ENCODE measurements at regions not wholly inside any gene's neighbourhood (a gene's known extent, or its start where the extent isn't known, plus 50 kb on each side); places are given as distances from the start of the nearest gene placed in this dataset.
A peak's percentile ranks its signal among the peaks of the same experiment; 100 is the strongest.

GRCh38 chr11:69985641-69986439 lies 92.3 kb upstream of the ANO1 start:
- ATAC-seq (peak; percentile 71), DNase-seq (ENCODE audit: low spot score) (peak; percentile 74)

DNA sequence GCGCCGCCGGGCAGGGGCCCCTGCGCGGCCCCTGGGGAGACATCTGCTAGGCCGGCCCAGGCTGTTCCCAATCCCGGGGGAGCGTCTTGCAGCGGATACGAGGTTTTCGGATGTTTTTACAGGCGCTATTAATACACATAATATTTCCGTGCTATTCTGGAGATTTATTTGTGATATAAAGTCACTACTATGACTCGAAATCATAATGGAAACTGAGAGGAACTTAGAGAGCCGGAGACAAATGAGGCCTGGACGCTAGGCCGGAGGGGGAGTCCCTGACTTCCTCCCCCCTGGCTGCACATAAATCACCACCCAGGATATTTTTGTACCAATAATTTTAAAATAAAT lies 91.7 kb upstream of the ANO1 start:
- ATAC-seq: no peak
- DNase-seq (ENCODE audit: low spot score): no peak

DNA sequence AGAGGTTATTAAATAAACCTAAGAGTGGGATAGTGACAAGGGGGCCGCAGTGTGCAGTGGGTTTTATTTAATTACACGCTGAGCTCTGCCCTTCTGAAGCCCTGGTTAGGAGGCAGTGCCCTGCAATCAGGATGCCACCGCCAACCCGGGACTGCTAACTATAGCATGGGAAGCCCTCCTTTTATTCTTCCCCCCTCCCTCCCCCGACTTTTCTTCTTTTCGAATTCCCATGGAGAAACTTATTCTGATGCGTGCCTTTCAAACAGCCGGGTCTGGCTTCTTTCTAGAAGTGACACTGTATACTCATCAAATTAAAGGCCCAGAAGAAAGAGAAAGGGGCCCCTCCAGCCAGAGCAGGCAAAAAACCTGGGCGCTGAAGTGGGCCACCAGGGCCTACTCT lies 91.3 kb upstream of the ANO1 start:
- DNase-seq (ENCODE audit: low spot score): no peak

GRCh38 chr11:69992026-69992425 lies 86.1 kb upstream of the ANO1 start:
- no peak for DNase-seq (ENCODE audit: low spot score)
- ATAC-seq: no peak

More for the DNA sequence above, 91.3 kb upstream of the ANO1 start:
- no peak for ATAC-seq

DNA sequence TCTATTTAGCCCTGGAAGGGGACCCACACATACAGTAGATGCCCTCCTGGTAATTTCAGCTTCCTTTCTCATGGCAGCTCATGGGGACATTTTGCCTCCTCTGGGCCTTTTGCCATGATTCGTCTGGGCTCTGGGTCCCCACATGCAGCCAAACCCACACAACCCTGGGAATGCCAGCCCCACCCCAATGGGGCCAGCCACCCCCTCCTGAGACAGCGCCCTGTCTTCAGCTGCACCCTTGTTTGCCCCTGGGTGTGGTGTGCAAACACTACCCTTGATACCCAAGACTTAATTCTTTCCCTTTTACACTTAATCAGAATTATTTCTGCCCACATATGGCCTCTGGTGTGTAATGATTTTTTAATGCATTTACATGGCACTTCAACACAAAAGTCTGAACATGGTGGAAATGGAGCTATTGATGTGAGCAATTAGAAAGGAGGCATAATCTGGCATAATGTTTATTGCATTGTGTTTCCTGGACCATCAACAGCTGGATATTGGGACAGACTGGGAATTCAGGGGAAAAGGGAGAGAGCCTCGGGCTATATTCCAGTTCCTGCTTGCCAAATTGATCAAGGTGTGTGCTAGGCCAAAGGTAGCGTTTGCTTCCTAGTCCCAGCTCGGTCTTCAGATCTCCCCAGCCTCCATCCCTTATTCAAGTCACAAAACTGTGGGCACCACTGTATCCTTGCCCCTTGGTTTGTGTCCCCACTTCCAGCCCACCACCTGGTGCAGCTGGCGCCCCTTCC lies 85.0 kb upstream of the ANO1 start:
- DNase-seq (ENCODE audit: low spot score): no peak
- ATAC-seq: peak; percentile 82

GRCh38 chr11:69994810-69995209 lies 83.3 kb upstream of the ANO1 start:
- ATAC-seq (no peak), DNase-seq (ENCODE audit: low spot score) (no peak)

DNA sequence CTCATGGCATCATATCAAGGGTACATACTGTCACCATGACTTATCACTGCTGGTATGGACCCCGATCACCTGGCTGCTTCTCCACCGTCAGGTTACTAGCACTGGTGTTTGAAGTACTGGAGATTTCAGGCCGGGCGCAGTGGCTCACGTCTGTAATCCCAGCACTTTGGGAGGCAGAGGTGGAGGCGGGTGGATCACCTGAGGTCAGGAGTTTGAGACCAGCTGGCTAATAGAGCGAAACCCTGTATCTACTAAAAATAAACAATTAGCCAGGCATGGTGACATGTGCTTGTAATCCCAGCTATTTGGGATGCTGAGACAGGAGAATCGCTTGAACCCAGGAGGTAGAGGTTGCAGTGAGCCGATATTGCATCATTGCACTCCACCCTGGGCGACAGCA lies 82.4 kb upstream of the ANO1 start:
- no peak for ATAC-seq
- no peak for DNase-seq (ENCODE audit: low spot score)

DNA sequence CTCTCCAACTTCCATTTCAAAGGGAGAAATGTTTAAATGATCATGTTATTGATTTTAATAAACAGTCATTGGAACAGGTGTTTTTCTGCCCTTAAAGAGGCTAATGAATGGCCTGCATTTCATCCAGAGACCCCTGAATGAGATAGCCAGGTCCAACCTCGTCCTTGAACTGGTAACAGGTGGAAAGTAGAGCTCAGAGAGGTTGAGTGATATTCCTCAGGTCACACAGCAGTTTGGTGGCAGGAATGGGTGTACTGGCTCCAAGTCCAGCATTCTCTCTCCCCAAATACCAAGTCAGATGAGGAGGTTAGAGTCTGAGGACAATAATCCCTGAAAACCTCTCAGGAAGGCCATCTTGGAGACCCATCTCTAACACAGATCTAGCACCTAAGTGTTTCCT lies 81.7 kb upstream of the ANO1 start:
- DNase-seq (ENCODE audit: low spot score) (no peak), ATAC-seq (no peak)

DNA sequence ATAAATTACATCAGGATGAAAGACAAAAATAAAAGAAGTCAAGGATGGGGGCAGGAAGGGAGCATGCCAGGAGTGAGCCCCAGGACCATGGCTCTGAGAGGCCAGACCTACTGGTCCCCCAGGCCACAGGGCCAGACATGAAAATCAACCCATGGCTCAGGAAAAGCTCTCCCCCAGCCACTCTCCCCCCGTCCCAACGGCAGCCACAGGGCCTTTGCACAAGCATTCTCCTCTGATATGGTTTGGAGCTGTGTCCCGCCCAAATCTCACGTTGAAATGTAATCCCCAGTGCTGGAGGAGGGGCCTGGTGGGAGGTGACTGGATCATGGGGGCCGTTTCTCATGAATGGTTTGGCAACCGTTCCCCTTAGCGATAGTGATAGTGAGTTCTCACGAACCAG lies 80.8 kb upstream of the ANO1 start:
- no peak for DNase-seq (ENCODE audit: low spot score)

DNA sequence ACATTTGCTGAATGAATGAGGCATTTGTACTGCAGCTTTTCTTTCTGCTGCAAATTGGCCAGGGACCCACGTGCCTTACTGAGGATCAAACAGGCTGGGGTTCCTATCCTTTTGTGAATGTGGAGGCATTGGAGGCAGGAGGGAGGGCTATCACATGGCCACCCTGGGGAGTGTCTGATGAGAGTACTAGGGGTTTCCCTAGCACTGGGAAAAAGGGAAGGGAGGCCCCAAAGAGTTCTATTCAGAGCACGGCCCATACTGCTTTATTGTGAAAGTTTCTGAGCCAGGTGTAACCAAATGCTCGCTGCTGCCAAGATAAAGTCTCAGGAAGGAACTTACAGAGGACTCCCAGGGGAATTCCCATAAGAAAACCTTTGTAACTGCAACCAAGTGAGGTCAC lies 78.4 kb upstream of the ANO1 start:
- ATAC-seq: peak; percentile 42
- DNase-seq (ENCODE audit: low spot score): no peak

More for the DNA sequence above, 80.8 kb upstream of the ANO1 start:
- ATAC-seq: no peak

GRCh38 chr11:70000228-70000627 lies 77.9 kb upstream of the ANO1 start:
- ATAC-seq (no peak), DNase-seq (ENCODE audit: low spot score) (no peak)

GRCh38 chr11:70001246-70001645 lies 76.9 kb upstream of the ANO1 start:
- DNase-seq (ENCODE audit: low spot score) (no peak), ATAC-seq (no peak)

DNA sequence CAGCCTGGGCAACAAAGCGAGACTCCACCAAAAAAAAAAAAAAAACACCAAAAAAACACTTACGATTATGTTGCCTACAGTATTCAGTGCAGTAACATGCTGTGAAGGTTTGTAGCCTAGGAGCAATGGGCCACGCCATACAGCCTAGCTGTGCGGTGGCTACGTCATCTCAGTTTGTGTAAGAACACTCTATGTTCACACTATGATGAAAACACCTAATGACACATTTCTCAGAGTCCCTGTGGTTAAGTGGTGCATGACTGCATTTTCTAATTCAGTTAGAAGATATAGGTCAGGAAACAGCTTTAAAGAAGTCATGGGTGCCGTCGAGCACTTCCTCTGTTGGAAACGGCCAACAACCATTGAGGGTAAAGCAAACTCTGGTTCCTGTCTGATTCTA lies 75.7 kb upstream of the ANO1 start:
- ATAC-seq (no peak), DNase-seq (ENCODE audit: low spot score) (no peak)

- ATAC-seq (no peak), DNase-seq (ENCODE audit: low spot score) (no peak)
These were observed 72.9 kb upstream of the ANO1 start for GRCh38 chr11:70005107-70005818.

GRCh38 chr11:70007796-70008195 lies 70.3 kb upstream of the ANO1 start:
- DNase-seq (ENCODE audit: low spot score) (no peak), ATAC-seq (no peak)

DNA sequence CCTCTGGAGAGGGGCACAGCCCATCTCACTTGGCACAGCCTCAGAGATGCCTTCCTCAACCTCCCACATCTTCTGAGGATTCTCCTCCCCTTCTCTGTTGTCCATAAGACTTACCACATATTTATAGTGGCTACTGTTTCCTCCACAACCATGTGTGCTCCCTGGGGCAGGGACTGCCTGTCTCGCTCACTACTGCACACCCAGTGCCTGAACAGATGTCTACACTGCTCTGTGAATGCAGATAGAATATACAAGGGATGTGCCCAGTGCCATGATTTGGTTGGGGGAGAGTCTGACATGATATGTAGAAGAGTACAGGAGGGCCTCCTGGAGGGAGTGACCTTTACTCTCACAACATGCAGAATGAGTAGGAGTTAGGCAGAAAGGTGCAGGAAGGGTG lies 67.3 kb upstream of the ANO1 start:
- DNase-seq (ENCODE audit: low spot score) (no peak), ATAC-seq (no peak)

- DNase-seq (ENCODE audit: low spot score) (no peak), ATAC-seq (no peak)
These were observed 65.9 kb upstream of the ANO1 start for GRCh38 chr11:70012134-70012733.

- DNase-seq (ENCODE audit: low spot score) (no peak), ATAC-seq (no peak)
These were observed 63.8 kb upstream of the ANO1 start for GRCh38 chr11:70014291-70014690.

GRCh38 chr11:70016666-70017367 lies 61.3 kb upstream of the ANO1 start:
- no peak for DNase-seq (ENCODE audit: low spot score)
- ATAC-seq: no peak

- ATAC-seq (no peak), DNase-seq (ENCODE audit: low spot score) (no peak)
These were observed 59.3 kb upstream of the ANO1 start for GRCh38 chr11:70018816-70019215.

DNA sequence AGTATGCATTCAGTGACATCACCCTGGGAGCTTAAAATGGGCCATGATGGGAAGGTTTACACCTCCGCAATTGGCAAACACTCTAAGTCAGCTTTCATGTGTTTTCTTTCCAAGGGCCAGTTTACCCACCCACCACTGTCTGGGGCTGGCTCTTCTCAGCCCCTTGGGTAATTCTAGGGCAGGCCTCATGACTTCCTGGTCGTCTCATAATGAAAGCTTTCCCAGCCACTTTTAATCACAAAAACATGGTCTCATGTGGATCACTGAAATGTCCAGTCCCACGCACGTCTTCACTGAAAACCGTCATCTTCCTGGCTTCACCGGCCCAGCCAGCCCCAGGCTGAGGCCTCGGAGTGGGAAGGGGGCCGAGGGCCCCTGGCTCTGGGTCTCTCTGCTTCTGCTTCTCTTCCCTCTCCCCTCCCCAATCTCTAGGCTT lies 58.5 kb upstream of the ANO1 start:
- DNase-seq (ENCODE audit: low spot score) (no peak), ATAC-seq (no peak)

All from left lobe of liver (tissue), 2 donors.